H9 (cell line): ENCODE measurements at regions not wholly inside any gene's neighbourhood (a gene's known extent, or its start where the extent isn't known, plus 50 kb on each side); places are given as distances from the start of the nearest gene placed in this dataset.

Experiments
- DNase-seq: peaks from one replicate; pipeline ENCODE4 v3.0.0-alpha.2; 2017
- H2AFZ ChIP-seq: one replicate; pipeline ENCODE4 v1.6.1; 2013; ENCODE audit warnings: mild to moderate bottlenecking, low read length, control low read depth, moderate library complexity
- H2AK5ac ChIP-seq: 2 replicates; pipeline ENCODE4 v1.6.1; 2013; ENCODE audit warnings: low read length, control low read depth, mixed read lengths; ENCODE audit not compliant: insufficient read length
- H2BK120ac ChIP-seq: one replicate; pipeline ENCODE4 v1.6.1; 2013; ENCODE audit warnings: low read depth, mild to moderate bottlenecking, low read length, control low read depth, inconsistent platforms; ENCODE audit not compliant: poor library complexity, severe bottlenecking
- H2BK12ac ChIP-seq: 2 replicates; pipeline ENCODE4 v1.6.1; 2013; ENCODE audit warnings: low read length, control low read depth, mixed read lengths, low read depth; ENCODE audit not compliant: insufficient read length
- H2BK15ac ChIP-seq: 2 replicates; pipeline ENCODE4 v1.6.1; 2013; ENCODE audit warnings: low read depth, low read length, control low read depth
- H2BK20ac ChIP-seq: one replicate; pipeline ENCODE4 v1.6.1; 2013; ENCODE audit warnings: low read depth, mild to moderate bottlenecking, low read length, control low read depth, inconsistent platforms; ENCODE audit not compliant: poor library complexity, severe bottlenecking
- H2BK5ac ChIP-seq: 2 replicates; pipeline ENCODE4 v1.6.1; 2013; ENCODE audit warnings: low read length, control low read depth, mixed read lengths; ENCODE audit not compliant: insufficient read length
- H3K14ac ChIP-seq: 2 replicates; pipeline ENCODE4 v1.6.1; 2013; ENCODE audit warnings: low read length, control low read depth; ENCODE audit not compliant: insufficient read depth
- H3K18ac ChIP-seq: 2 replicates; pipeline ENCODE4 v1.6.1; 2013; ENCODE audit warnings: low read depth, mild to moderate bottlenecking, mixed read lengths, low read length, control low read depth; ENCODE audit not compliant: insufficient read length
- H3K23ac ChIP-seq: 2 replicates; pipeline ENCODE4 v1.6.1; 2013; ENCODE audit warnings: low read length, control low read depth, mixed read lengths, low read depth; ENCODE audit not compliant: insufficient read length
- H3K23me2 ChIP-seq: 2 replicates; pipeline ENCODE4 v1.6.1; 2013; ENCODE audit warnings: low read depth, mild to moderate bottlenecking, mixed read lengths, low read length, control low read depth; ENCODE audit not compliant: insufficient read length, poor library complexity, severe bottlenecking
- H3K27ac ChIP-seq: 2 replicates; pipeline ENCODE4 v1.5.1; 2013; ENCODE audit warnings: low read length, control low read depth, mixed read lengths, low read depth; ENCODE audit not compliant: insufficient read length
- H3K27me3 ChIP-seq: 2 replicates; pipeline ENCODE4 v1.6.1; 2013; ENCODE audit warnings: low read length, control low read depth, inconsistent platforms; ENCODE audit not compliant: insufficient read depth
- H3K4ac ChIP-seq: 2 replicates; pipeline ENCODE4 v1.6.1; 2013; ENCODE audit warnings: low read depth, mild to moderate bottlenecking, control low read depth, inconsistent platforms, low read length, moderate library complexity
- H3K4me1 ChIP-seq: 2 replicates; pipeline ENCODE4 v1.6.1; 2013; ENCODE audit warnings: low read length, control low read depth, inconsistent platforms; ENCODE audit not compliant: insufficient read depth
- H3K4me2 ChIP-seq: 2 replicates; pipeline ENCODE4 v1.6.1; 2013; ENCODE audit warnings: low read length, control low read depth, mixed read lengths; ENCODE audit not compliant: insufficient read length, insufficient read depth
- H3K56ac ChIP-seq: 2 replicates; pipeline ENCODE4 v1.6.1; 2013; ENCODE audit warnings: low read depth, mild to moderate bottlenecking, mixed read lengths, low read length, control low read depth; ENCODE audit not compliant: insufficient read length
- H3K79me1 ChIP-seq: 2 replicates; pipeline ENCODE4 v1.6.1; 2013; ENCODE audit warnings: low read depth, mild to moderate bottlenecking, moderate library complexity, low read length, control low read depth, inconsistent platforms; ENCODE audit not compliant: insufficient read depth, poor library complexity, severe bottlenecking
- H3K79me2 ChIP-seq: 2 replicates; pipeline ENCODE4 v1.6.1; 2013; ENCODE audit warnings: low read length, control low read depth, inconsistent platforms; ENCODE audit not compliant: insufficient read depth
- H3K9ac ChIP-seq: 2 replicates; pipeline ENCODE4 v1.6.1; 2013; ENCODE audit warnings: low read length, control low read depth, mixed read lengths; ENCODE audit not compliant: insufficient read length; ENCODE audit errors: extremely low read depth
- H3K9me3 ChIP-seq: one replicate; pipeline ENCODE4 v1.6.1; 2013; ENCODE audit warnings: low read depth, low read length, inconsistent platforms; ENCODE audit not compliant: control insufficient read depth
- H3T11ph ChIP-seq: one replicate; pipeline ENCODE4 v1.6.1; 2013; ENCODE audit warnings: mild to moderate bottlenecking, low read length, control low read depth, inconsistent platforms
- H4K20me1 ChIP-seq: one replicate; pipeline ENCODE4 v1.6.1; 2013; ENCODE audit not compliant: control insufficient read depth, insufficient read length, insufficient read depth
- H4K5ac ChIP-seq: 2 replicates; pipeline ENCODE4 v1.6.1; 2013; ENCODE audit warnings: low read depth, mild to moderate bottlenecking, mixed read lengths, low read length, control low read depth; ENCODE audit not compliant: insufficient read length
- H4K8ac ChIP-seq: replicated peaks from 2 replicates; pipeline ENCODE4 v1.6.1; 2013; ENCODE audit warnings: low read length, control low read depth, mixed read lengths, low read depth; ENCODE audit not compliant: insufficient read length
- H4K91ac ChIP-seq: 2 replicates; pipeline ENCODE4 v1.6.1; 2013; ENCODE audit warnings: low read depth, mild to moderate bottlenecking, moderate library complexity, mixed read lengths, low read length, control low read depth; ENCODE audit not compliant: insufficient read length
- H3K27ac Mint-ChIP-seq, 3 experiments: 2 replicates in 2 of 3; 3 replicates in 1 of 3; pipeline ENCODE4 v1.8.0; 2020 to 2021; ENCODE audit warnings: mixed read lengths in 3 of 3, mild to moderate bottlenecking in 1 of 3, moderate library complexity in 1 of 3
- H3K27me3 Mint-ChIP-seq: 2 replicates; pipeline ENCODE4 v1.8.0; 2021; ENCODE audit warnings: low read depth, mild to moderate bottlenecking, moderate library complexity, mixed read lengths
- H3K36me3 Mint-ChIP-seq, 3 experiments: 2 replicates in 2 of 3; 3 replicates in 1 of 3; pipeline ENCODE4 v1.8.0; 2020 to 2021; ENCODE audit warnings: low read depth in 3 of 3, mixed read lengths in 3 of 3; ENCODE audit not compliant: insufficient read depth in 1 of 3
- H3K4me1 Mint-ChIP-seq, 2 experiments: 2 replicates each; pipeline ENCODE4 v1.8.0; 2020; ENCODE audit warnings: mixed read lengths in 2 of 2
- H3K4me3 Mint-ChIP-seq, 2 experiments: 2 replicates in 1 of 2; 3 replicates in 1 of 2; pipeline ENCODE4 v1.8.0; 2020 to 2021; ENCODE audit warnings: mild to moderate bottlenecking in 2 of 2, mixed read lengths in 2 of 2, moderate library complexity in 1 of 2
- H3K9me3 Mint-ChIP-seq, 2 experiments: 2 replicates in 1 of 2; 3 replicates in 1 of 2; pipeline ENCODE4 v1.8.0; 2020; ENCODE audit warnings: mild to moderate bottlenecking in 2 of 2, mixed read lengths in 2 of 2, moderate library complexity in 1 of 2
- CTCF ChIP-seq: fragments of 200-600 bp; sonication (generic); conservative IDR thresholded peaks from 3 replicates; pipeline ENCODE4 v1.8.0; 2021; ENCODE audit warnings: antibody characterized with exemption, mild to moderate bottlenecking
- WGBS: extraction: QIAGEN DNeasy Blood & Tissue Kit; methylation state at CpG from one replicate; pipeline ENCODE4 v1.1.7; 2013; ENCODE audit warnings: missing lambda C conversion rate, low lambda C conversion rate, mixed read lengths; ENCODE audit not compliant: insufficient read length; ENCODE audit errors: extremely low coverage; 5-methylcytosine and 5-hydroxymethylcytosine counted together

GRCh38 chr5:161051920-161052500 lies 200.0 kb upstream of the ATP10B start:
- Histone ChIP-seq H4K20me1 (no peaks in the 10 kb centered on the region), H2BK12ac (no peak overlapping the region), H3K4ac (no peak overlapping the region), H4K5ac (no peak overlapping the region), H3K23me2 (no peaks in the 10 kb centered on the region), H3K79me2 (no peaks in the 10 kb centered on the region), H3K9me3 (no peaks in the 10 kb centered on the region), H2AFZ (no peak overlapping the region), H3K9ac (no peak overlapping the region), H3K27me3 (no peaks in the 10 kb centered on the region), H4K8ac (no peak overlapping the region), H3K56ac (no peak overlapping the region), H3K18ac (no peak overlapping the region), H2BK15ac (no peak overlapping the region), H3K23ac (no peak overlapping the region), H2BK20ac (no peak overlapping the region), H2AK5ac (no peak overlapping the region), H4K91ac (no peak overlapping the region), H3K4me1 (no peaks in the 10 kb centered on the region), H3K79me1 (no peaks in the 10 kb centered on the region), H3K4me2 (no peak overlapping the region), H3K14ac (no peak overlapping the region), H2BK120ac (no peak overlapping the region), H2BK5ac (no peak overlapping the region), H3T11ph (no peak overlapping the region), H3K27ac (no peak overlapping the region)
- no peak for TF ChIP-seq CTCF
- no peaks in the 10 kb centered on the region for H3K27me3 Mint-ChIP-seq
- H3K36me3 Mint-ChIP-seq: no peaks in the 10 kb centered on the region
- H3K27ac Mint-ChIP-seq: no peak overlapping the region
- no peaks in the 10 kb centered on the region for H3K9me3 Mint-ChIP-seq
- no peaks in the 10 kb centered on the region for H3K4me1 Mint-ChIP-seq
- no peak for DNase-seq
- H3K4me3 Mint-ChIP-seq: no peak overlapping the region
- no CpG with 5 or more reads among the region's 4 CpGs for WGBS
